CD4-positive, alpha-beta T cell (primary cell): ENCODE measurements at regions not wholly inside any gene's neighbourhood (a gene's known extent, or its start where the extent isn't known, plus 50 kb on each side); places are given as distances from the start of the nearest gene placed in this dataset.

Source experiments
- ATAC-seq: fragments of 200-7000 bp; cut with Tn5 transposase; one replicate; pipeline ENCODE4 v1.10.0; 2022; ENCODE audit warnings: mild to moderate bottlenecking; ENCODE audit not compliant: poor library complexity
- CTCF ChIA-PET: fragments of 350-600 bp; sonication (Branson Sonifier 250); formaldehyde crosslinking; loops from one replicate; lab custom pipeline; 2021; ENCODE audit warnings: antibody characterized with exemption, inconsistent platforms; lab: Charles Lee
- POLR2A ChIA-PET: fragments of 350-600 bp; sonication (Branson Sonifier 250); formaldehyde crosslinking; loops from one replicate; lab custom pipeline; 2021; ENCODE audit warnings: antibody characterized with exemption, inconsistent platforms; lab: Charles Lee
- DNase-seq, 14 experiments: peaks; one replicate each; pipeline ENCODE4 v3.0.0-alpha.2; 2013 to 2020; ENCODE audit warnings: mixed read lengths in 2 of 14
- H3K27ac ChIP-seq, 2 donors: one replicate each; pipeline versions ENCODE4 v1.5.1 to v1.7.0; 2013; ENCODE audit warnings: low read length in 2 of 2, low read depth in 1 of 2, mild to moderate bottlenecking in 1 of 2
- H3K27me3 ChIP-seq, 2 experiments: 1 replicate in 1 of 2; 2 replicates in 1 of 2; pipeline versions ENCODE4 v1.6.1 to v1.7.0; 2013; ENCODE audit warnings: low read length in 2 of 2, control low read depth in 1 of 2, mild to moderate bottlenecking in 1 of 2, moderate library complexity in 1 of 2; ENCODE audit not compliant: insufficient read depth in 2 of 2, control insufficient read depth in 1 of 2
- H3K36me3 ChIP-seq: one replicate; pipeline ENCODE4 v1.6.1; 2013; ENCODE audit warnings: low read length, control low read depth; ENCODE audit not compliant: insufficient read depth
- H3K4me1 ChIP-seq: one replicate; pipeline ENCODE4 v1.6.1; 2013; ENCODE audit warnings: low read length, control low read depth; ENCODE audit not compliant: insufficient read depth
- H3K4me3 ChIP-seq: one replicate; pipeline ENCODE4 v1.5.1; 2013; ENCODE audit warnings: mild to moderate bottlenecking, low read length, moderate library complexity
- H3K9me3 ChIP-seq, 2 experiments: 1 replicate in 1 of 2; 2 replicates in 1 of 2; pipeline versions ENCODE4 v1.6.1 to v1.7.0; 2013; ENCODE audit warnings: low read length in 2 of 2, mild to moderate bottlenecking in 2 of 2, control low read depth in 1 of 2, moderate library complexity in 1 of 2; ENCODE audit not compliant: control insufficient read depth in 1 of 2, insufficient read depth in 1 of 2
- H3K27ac Mint-ChIP-seq: one replicate; pipeline ENCODE4 v1.8.0; 2020; ENCODE audit warnings: mixed read lengths
- H3K27me3 Mint-ChIP-seq: one replicate; pipeline ENCODE4 v1.8.0; 2021; ENCODE audit warnings: mixed read lengths
- H3K36me3 Mint-ChIP-seq: one replicate; pipeline ENCODE4 v1.8.0; 2021; ENCODE audit warnings: low read depth, mixed read lengths
- H3K4me1 Mint-ChIP-seq: one replicate; pipeline ENCODE4 v1.8.0; 2021; ENCODE audit warnings: low read depth, mixed read lengths
- H3K4me3 Mint-ChIP-seq: one replicate; pipeline ENCODE4 v1.8.0; 2020; ENCODE audit warnings: mild to moderate bottlenecking, mixed read lengths
- H3K9me3 Mint-ChIP-seq: one replicate; pipeline ENCODE4 v1.8.0; 2020; ENCODE audit warnings: mixed read lengths
- intact Hi-C, 2 experiments: fragments of 100-400 bp; cut with DNase I in 1 of 2; cut with micrococcal nuclease in 1 of 2; formaldehyde crosslinking; loops; one replicate each; pipeline versions ENCODE4 v1.15.1 to v1.9.0; 2023 to 2025; cut with DNase I, micrococcal nuclease
- TF ChIP-seq, protein P1 (sequence below): fragments of 200-600 bp; IDR thresholded peaks from one replicate; pipeline ENCODE4 v1.8.0; 2022; ENCODE audit warnings: antibody characterized with exemption, mild to moderate bottlenecking

GRCh38 chr4:152211936-152212653 is 323.8 kb downstream of the FBXW7 start:
- no peaks in the 10 kb centered on the region for H3K36me3 ChIP-seq
- no peaks in the 10 kb centered on the region for H3K9me3 ChIP-seq
- intact Hi-C loops = no loop called here
- peaks cover 3% of the 10 kb centered on the region for H3K4me1 Mint-ChIP-seq
- ChIA-PET CTCF (no interaction called here), POLR2A (no interaction called here)
- no peaks in the 10 kb centered on the region for H3K27me3 ChIP-seq
- H3K9me3 Mint-ChIP-seq = peaks cover 16% of the 10 kb centered on the region
- H3K36me3 Mint-ChIP-seq = peaks cover 6% of the 10 kb centered on the region
- H3K27me3 Mint-ChIP-seq = no peaks in the 10 kb centered on the region
- no peaks in the 10 kb centered on the region for H3K4me1 ChIP-seq
- H3K27ac Mint-ChIP-seq = no peak overlapping the region
- H3K4me3 ChIP-seq = no peak overlapping the region
- H3K4me3 Mint-ChIP-seq = no peak overlapping the region
- no peak for DNase-seq
- ATAC-seq = no peak
- TF ChIP-seq, protein P1, sequence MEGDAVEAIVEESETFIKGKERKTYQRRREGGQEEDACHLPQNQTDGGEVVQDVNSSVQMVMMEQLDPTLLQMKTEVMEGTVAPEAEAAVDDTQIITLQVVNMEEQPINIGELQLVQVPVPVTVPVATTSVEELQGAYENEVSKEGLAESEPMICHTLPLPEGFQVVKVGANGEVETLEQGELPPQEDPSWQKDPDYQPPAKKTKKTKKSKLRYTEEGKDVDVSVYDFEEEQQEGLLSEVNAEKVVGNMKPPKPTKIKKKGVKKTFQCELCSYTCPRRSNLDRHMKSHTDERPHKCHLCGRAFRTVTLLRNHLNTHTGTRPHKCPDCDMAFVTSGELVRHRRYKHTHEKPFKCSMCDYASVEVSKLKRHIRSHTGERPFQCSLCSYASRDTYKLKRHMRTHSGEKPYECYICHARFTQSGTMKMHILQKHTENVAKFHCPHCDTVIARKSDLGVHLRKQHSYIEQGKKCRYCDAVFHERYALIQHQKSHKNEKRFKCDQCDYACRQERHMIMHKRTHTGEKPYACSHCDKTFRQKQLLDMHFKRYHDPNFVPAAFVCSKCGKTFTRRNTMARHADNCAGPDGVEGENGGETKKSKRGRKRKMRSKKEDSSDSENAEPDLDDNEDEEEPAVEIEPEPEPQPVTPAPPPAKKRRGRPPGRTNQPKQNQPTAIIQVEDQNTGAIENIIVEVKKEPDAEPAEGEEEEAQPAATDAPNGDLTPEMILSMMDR = no peak
- no peak overlapping the region for H3K27ac ChIP-seq

GRCh38 chr4:152209772-152210493 is 326.0 kb downstream of the FBXW7 start:
- ChIA-PET CTCF (no interaction called here), POLR2A (no interaction called here)

DNA sequence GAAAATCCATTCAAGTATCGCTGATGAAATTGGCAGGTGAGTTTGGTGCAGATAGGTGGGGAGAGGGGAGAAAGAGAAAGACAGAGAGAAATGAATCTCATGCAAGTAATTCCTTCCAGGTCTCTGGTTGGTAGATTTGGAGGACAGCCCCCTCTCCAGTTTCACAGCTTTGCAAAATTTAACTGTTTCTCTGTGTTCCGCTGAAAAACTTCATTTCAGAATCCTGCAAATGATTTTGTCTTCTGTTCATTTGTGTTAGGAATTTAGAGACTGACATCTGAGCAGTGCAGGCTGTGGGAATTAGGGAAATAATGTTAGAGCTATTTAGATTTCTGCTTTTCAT is 328.5 kb downstream of the FBXW7 start:
- H3K27ac ChIP-seq = no peak overlapping the region
- DNase-seq = no peak
- TF ChIP-seq, protein P1 = no peak
- H3K36me3 ChIP-seq = no peaks in the 10 kb centered on the region
- H3K4me1 ChIP-seq = no peaks in the 10 kb centered on the region
- ChIA-PET POLR2A (no interaction called here), CTCF (no interaction called here)
- Mint-ChIP-seq H3K27me3 (no peaks in the 10 kb centered on the region), H3K36me3 (no peaks in the 10 kb centered on the region), H3K9me3 (no peaks in the 10 kb centered on the region), H3K4me1 (peaks cover 9% of the 10 kb centered on the region), H3K27ac (no peak overlapping the region), H3K4me3 (no peak overlapping the region)
- H3K9me3 ChIP-seq = no peaks in the 10 kb centered on the region
- no peaks in the 10 kb centered on the region for H3K27me3 ChIP-seq
- no peak for ATAC-seq
- no peak overlapping the region for H3K4me3 ChIP-seq
- intact Hi-C loops = no loop called here

More at GRCh38 chr4:152209772-152210493, 326.0 kb downstream of the FBXW7 start:
- Histone ChIP-seq H3K27me3 (no peaks in the 10 kb centered on the region), H3K4me3 (no peak overlapping the region), H3K27ac (no peak overlapping the region), H3K4me1 (no peaks in the 10 kb centered on the region), H3K9me3 (no peaks in the 10 kb centered on the region), H3K36me3 (no peaks in the 10 kb centered on the region)
- TF ChIP-seq, protein P1 = no peak
- no peak overlapping the region for H3K4me3 Mint-ChIP-seq
- no peaks in the 10 kb centered on the region for H3K36me3 Mint-ChIP-seq
- intact Hi-C loops = no loop called here
- ATAC-seq (no peak), DNase-seq (no peak)
- H3K27ac Mint-ChIP-seq = no peak overlapping the region
- peaks cover 9% of the 10 kb centered on the region for H3K9me3 Mint-ChIP-seq
- no peaks in the 10 kb centered on the region for H3K27me3 Mint-ChIP-seq
- H3K4me1 Mint-ChIP-seq = peaks cover 9% of the 10 kb centered on the region
